ENCODE measurements at regions not wholly inside any gene's neighbourhood (a gene's known extent, or its start where the extent isn't known, plus 50 kb on each side); places are given as distances from the start of the nearest gene placed in this dataset.
"Not testable (repeated sequence)": the region's sequence is repeated elsewhere in the genome, so short reads cannot be mapped to it uniquely, and the experiment has no call there.

DNA sequence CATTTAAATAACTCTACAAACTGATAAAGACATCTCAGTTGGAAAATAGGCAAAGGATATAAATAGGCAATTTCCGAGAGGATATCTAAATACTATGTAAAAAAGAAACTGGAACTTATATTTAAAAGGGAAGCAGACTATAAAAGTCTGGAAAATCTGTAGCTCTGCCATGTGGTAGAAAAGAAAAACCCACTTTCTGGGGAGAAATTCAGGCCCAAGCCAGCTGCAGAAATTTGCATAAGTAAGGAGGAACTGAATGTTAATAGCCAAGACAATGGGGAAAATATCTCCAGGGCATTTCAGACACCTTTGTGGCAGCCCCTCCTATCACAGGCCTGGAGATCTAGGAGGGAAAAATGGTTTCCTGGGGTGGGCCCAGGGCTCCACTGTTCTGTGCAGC is 97.8 kb upstream of the ZBED5 start:
- DNase-seq, result no peak
- Histone ChIP-seq H3K36me3 (ENCODE audit: control insufficient read depth in 4 of 4, insufficient read depth in 4 of 4, low read length in 4 of 4) (no peaks in the 10 kb centered on the region), H3K4me3 (no peak overlapping the region), H3K9ac (ENCODE audit: insufficient read depth in 1 of 2, low read length in 2 of 2) (no peak overlapping the region), H3K27ac (ENCODE audit: low read depth in 1 of 2, low read length in 1 of 2) (no peak overlapping the region), H3K4me1 (ENCODE audit: control insufficient read depth in 5 of 5, insufficient read depth in 5 of 5, low read length in 5 of 5) (no peaks in the 10 kb centered on the region), H3K9me3 (ENCODE audit: control insufficient read depth in 4 of 4, insufficient read depth in 3 of 4, low read length in 3 of 4) (peaks cover 0 to 5% (median 2%) of the 10 kb centered on the region in 4 donors), H3K27me3 (ENCODE audit: control insufficient read depth in 3 of 3, insufficient read depth in 3 of 3, low read length in 2 of 3) (no peaks in the 10 kb centered on the region)
- ATAC-seq (ENCODE audit: insufficient read depth, low FRiP score), result no peak
- WGBS, 2 donors, result 83 to 95% methylated on average over 1 of the region's 1 CpG
- TF ChIP-seq, protein P1, sequence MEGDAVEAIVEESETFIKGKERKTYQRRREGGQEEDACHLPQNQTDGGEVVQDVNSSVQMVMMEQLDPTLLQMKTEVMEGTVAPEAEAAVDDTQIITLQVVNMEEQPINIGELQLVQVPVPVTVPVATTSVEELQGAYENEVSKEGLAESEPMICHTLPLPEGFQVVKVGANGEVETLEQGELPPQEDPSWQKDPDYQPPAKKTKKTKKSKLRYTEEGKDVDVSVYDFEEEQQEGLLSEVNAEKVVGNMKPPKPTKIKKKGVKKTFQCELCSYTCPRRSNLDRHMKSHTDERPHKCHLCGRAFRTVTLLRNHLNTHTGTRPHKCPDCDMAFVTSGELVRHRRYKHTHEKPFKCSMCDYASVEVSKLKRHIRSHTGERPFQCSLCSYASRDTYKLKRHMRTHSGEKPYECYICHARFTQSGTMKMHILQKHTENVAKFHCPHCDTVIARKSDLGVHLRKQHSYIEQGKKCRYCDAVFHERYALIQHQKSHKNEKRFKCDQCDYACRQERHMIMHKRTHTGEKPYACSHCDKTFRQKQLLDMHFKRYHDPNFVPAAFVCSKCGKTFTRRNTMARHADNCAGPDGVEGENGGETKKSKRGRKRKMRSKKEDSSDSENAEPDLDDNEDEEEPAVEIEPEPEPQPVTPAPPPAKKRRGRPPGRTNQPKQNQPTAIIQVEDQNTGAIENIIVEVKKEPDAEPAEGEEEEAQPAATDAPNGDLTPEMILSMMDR (IDR thresholded peaks at IDR 0.05; ENCODE audit: control extremely low read depth, extremely low read depth), result no peak

DNA sequence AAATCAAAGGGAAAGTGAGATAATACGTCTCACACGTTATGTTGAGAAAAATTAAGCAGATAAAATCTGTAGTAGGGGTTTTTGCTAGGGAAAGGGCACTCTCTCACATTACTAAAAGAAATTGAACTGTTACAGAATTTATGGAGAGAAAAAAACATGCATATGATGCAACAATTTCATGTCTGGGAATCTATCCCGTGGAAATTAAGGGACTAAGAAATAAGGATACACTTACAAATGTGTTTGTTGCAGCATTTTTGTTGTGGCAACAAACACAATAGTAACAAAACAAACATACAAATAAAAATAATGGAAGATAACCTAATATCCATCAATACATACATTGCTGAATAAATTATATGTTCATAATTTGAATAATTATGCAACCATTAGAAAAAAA is 96.3 kb upstream of the ZBED5 start:
- no peak for DNase-seq
- Histone ChIP-seq H3K4me1 (ENCODE audit: control insufficient read depth in 5 of 5, insufficient read depth in 5 of 5, low read length in 5 of 5) (no peaks in the 10 kb centered on the region), H3K27ac (ENCODE audit: low read depth in 1 of 2, low read length in 1 of 2) (no peak overlapping the region), H3K9ac (ENCODE audit: insufficient read depth in 1 of 2, low read length in 2 of 2) (no peak overlapping the region), H3K36me3 (ENCODE audit: control insufficient read depth in 4 of 4, insufficient read depth in 4 of 4, low read length in 4 of 4) (no peaks in the 10 kb centered on the region), H3K27me3 (ENCODE audit: control insufficient read depth in 3 of 3, insufficient read depth in 3 of 3, low read length in 2 of 3) (no peaks in the 10 kb centered on the region), H3K4me3 (no peak overlapping the region), H3K9me3 (ENCODE audit: control insufficient read depth in 4 of 4, insufficient read depth in 3 of 4, low read length in 3 of 4) (peaks cover 0 to 4% (median 0%) of the 10 kb centered on the region in 4 donors)
- WGBS, 2 donors, result 81 to 88% methylated on average over 3 of the region's 3 CpGs
- TF ChIP-seq, protein P1 (IDR thresholded peaks at IDR 0.05; ENCODE audit: control extremely low read depth, extremely low read depth), result no peak
- ATAC-seq (ENCODE audit: insufficient read depth, low FRiP score), result no peak

DNA sequence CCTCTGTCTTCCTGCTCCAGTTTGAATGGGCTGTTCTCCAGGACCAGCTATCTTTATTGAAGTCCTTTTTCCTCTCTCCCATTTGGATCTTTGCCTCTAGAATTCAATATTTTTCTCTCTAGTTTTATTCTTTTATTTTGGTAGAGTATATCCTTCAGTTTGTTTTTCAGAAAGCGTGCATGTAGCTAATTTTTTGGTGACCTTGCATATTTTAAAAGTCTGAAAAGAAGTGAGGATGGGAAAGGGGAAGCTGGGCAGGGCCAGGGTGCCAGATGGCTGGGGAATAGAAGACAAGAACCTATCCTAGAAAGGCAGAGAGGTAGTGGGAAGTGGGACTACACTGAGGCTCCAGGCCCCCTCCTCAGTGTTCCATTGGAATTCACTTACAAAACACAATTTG is 95.0 kb upstream of the ZBED5 start:
- H3K27ac ChIP-seq (ENCODE audit: low read depth in 1 of 2, low read length in 1 of 2), result no peak overlapping the region
- H3K4me3 ChIP-seq, result no peak overlapping the region
- no peaks in the 10 kb centered on the region for H3K9me3 ChIP-seq (ENCODE audit: control insufficient read depth in 4 of 4, insufficient read depth in 3 of 4, low read length in 3 of 4)
- no peaks in the 10 kb centered on the region for H3K27me3 ChIP-seq (ENCODE audit: control insufficient read depth in 3 of 3, insufficient read depth in 3 of 3, low read length in 2 of 3)
- ATAC-seq (ENCODE audit: insufficient read depth, low FRiP score) (no peak), DNase-seq (no peak)
- TF ChIP-seq, protein P1 (IDR thresholded peaks at IDR 0.05; ENCODE audit: control extremely low read depth, extremely low read depth), result no peak
- 0 to 53% methylated on average over 1 of the region's 1 CpG for WGBS, 2 donors
- H3K36me3 ChIP-seq (ENCODE audit: control insufficient read depth in 4 of 4, insufficient read depth in 4 of 4, low read length in 4 of 4), result no peaks in the 10 kb centered on the region
- no peak overlapping the region for H3K9ac ChIP-seq (ENCODE audit: insufficient read depth in 1 of 2, low read length in 2 of 2)
- H3K4me1 ChIP-seq (ENCODE audit: control insufficient read depth in 5 of 5, insufficient read depth in 5 of 5, low read length in 5 of 5), result no peaks in the 10 kb centered on the region

DNA sequence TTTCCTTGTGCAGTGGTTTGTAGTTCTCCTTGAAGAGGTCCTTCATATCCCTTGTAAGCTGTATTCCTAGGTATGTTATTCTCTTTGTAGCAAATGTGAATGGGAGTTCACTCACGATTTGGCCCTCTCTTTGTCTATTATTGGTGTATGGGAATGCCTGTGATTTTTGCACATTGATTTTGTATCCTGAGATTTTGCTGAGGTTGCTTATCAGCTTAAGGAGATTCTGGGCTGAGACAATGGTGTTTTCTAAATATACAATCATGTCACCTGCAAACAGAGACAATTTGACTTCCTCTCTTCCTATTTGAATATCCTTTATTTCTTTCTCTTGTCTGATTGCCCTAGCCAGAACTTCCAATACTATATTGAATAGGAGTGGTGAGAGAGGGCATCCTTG is 90.1 kb upstream of the ZBED5 start:
- not testable (repeated sequence) for H3K36me3 ChIP-seq (ENCODE audit: control insufficient read depth in 4 of 4, insufficient read depth in 4 of 4, low read length in 4 of 4); H3K27me3 ChIP-seq (ENCODE audit: control insufficient read depth in 3 of 3, insufficient read depth in 3 of 3, low read length in 2 of 3); H3K27ac ChIP-seq (ENCODE audit: low read depth in 1 of 2, low read length in 1 of 2); H3K4me1 ChIP-seq (ENCODE audit: control insufficient read depth in 5 of 5, insufficient read depth in 5 of 5, low read length in 5 of 5); H3K9ac ChIP-seq (ENCODE audit: insufficient read depth in 1 of 2, low read length in 2 of 2); DNase-seq; ATAC-seq (ENCODE audit: insufficient read depth, low FRiP score); H3K4me3 ChIP-seq; H3K9me3 ChIP-seq (ENCODE audit: control insufficient read depth in 4 of 4, insufficient read depth in 3 of 4, low read length in 3 of 4)
- WGBS, 2 donors, result 77 to 90% methylated on average over 1 of the region's 1 CpG

Measured in lung (tissue), 11 donors.